ENCODE measurements at regions not wholly inside any gene's neighbourhood (a gene's known extent, or its start where the extent isn't known, plus 50 kb on each side); places are given as distances from the start of the nearest gene placed in this dataset.

DNA sequence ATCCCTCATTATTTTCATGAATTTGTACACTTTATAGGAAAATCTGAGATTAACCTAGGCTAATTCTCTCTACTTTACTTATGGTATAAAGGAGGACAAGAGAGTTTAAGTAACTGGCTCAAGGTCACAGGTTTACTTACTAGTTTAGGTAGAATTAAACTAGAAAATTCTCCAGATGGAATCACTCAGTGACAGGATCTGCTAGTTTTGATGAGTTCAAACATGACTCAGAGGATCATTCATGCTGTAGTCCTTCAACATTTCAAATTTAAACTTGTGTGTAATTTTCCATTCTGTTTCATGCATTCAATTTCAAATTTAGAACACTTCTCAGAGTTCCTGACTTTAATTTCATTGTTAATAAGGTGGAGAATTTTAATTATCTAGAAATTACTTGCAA, 485.7 kb upstream of the TUSC1 start:
- Mint-ChIP-seq H3K9me3 (peaks cover 0 to 9% (median 2%) of the 10 kb centered on the region in 7 donors), H3K4me1 (no peaks in the 10 kb centered on the region), H3K4me3 (no peak overlapping the region), H3K27ac (no peak overlapping the region), H3K36me3 (no peaks in the 10 kb centered on the region), H3K27me3 (no peaks in the 10 kb centered on the region)
- DNase-seq (no peak), ATAC-seq (ENCODE audit: low read depth in 2 of 2) (no peak)

DNA sequence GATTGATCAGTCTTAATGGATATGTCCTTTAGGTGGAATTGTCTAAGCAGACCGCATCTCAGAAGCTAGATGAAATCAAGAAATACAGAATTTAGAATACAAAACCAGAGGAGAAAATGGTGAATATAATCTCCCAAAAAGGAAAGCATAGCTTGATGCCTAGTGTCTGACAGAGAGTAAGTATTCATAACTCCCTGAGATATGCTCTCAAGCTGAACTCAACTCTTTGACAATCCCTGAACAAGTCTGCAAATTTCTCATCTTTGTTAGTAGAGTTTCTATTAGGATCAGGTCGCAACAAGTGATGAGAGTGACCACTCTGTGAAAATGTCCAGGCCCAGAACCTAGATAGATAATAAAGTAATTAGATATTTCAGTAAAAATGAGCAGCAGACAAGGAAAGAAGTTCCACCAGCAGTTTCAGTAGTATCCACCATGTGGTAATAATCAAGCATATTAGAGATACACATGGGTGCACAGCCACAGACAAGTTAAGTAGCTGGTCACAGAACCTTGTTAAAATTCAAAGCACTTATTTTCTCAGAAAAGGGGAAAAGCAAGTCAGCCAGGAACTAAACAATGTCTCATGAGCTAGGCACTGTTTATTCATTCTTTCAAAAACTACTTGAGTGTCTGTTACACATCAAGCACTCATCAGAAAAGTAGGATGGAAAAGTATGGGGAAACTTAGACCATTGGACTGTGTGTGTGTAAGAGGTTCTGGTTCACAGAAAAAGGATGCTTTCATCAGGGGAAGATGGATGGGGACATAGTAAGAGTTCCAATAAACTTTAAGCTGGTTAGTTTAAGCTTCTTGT, 481.5 kb upstream of the TUSC1 start:
- H3K4me1 Mint-ChIP-seq: no peaks in the 10 kb centered on the region
- no peak for ATAC-seq (ENCODE audit: low read depth in 2 of 2)
- no peaks in the 10 kb centered on the region for H3K27me3 Mint-ChIP-seq
- H3K27ac Mint-ChIP-seq: no peak overlapping the region
- H3K36me3 Mint-ChIP-seq: no peaks in the 10 kb centered on the region
- no peak for DNase-seq
- peaks cover 0 to 9% (median 3%) of the 10 kb centered on the region in 7 donors for H3K9me3 Mint-ChIP-seq
- no peak overlapping the region for H3K4me3 Mint-ChIP-seq

DNA sequence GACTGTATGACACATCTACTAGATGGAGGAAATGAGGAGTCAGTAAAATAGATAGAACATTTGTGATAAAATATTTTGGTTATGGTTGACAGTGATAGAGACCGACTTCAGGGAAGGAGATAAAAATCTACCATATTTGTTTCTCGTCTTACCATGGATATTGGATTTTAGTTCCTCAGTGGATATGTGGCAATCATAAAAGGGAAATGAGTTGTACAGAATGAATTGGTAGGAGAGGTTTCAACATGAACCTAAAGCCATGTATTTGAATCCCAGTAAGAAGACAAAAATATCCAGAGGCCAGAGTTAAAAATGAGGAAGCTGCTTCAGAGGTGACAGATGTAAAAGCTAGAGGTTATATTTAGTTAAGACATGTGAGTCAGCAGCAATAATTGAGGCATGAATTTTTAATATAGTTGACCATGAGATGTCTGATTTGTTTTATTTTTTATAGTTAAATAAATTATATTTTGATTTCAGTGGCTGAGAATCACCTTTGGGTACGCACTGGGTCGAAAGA, 480.4 kb upstream of the TUSC1 start:
- DNase-seq: no peak
- Mint-ChIP-seq H3K9me3 (peaks cover 0 to 9% (median 3%) of the 10 kb centered on the region in 7 donors), H3K36me3 (no peaks in the 10 kb centered on the region), H3K4me3 (no peak overlapping the region), H3K27ac (no peak overlapping the region), H3K4me1 (no peaks in the 10 kb centered on the region), H3K27me3 (no peaks in the 10 kb centered on the region)
- no peak for ATAC-seq (ENCODE audit: low read depth in 2 of 2)

DNA sequence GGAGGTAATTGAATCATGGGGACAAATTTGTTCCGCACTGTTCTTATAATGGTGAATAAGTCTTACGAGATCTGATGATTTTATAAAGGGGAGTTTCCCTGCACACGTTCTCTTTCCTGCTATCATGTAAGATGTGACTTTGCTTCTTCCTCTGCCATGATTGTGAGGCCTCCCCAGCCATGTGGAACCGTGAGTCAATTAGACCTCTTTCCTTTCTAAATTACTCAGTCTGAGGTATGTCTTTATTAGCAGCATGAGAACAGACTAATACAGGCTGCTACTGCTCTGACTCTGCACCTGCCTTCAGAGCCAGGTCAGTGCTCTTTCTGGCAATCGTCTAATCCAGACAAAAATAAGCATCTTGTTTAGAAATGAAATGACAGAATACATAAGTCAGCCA, 479.2 kb upstream of the TUSC1 start:
- Mint-ChIP-seq H3K36me3 (no peaks in the 10 kb centered on the region), H3K4me3 (no peak overlapping the region), H3K27me3 (no peaks in the 10 kb centered on the region), H3K27ac (peak overlapping the region in 1 of 6 donors; percentile 8), H3K4me1 (no peaks in the 10 kb centered on the region), H3K9me3 (peaks cover 0 to 9% (median 3%) of the 10 kb centered on the region in 7 donors)
- DNase-seq (no peak), ATAC-seq (ENCODE audit: low read depth in 2 of 2) (no peak)

DNA sequence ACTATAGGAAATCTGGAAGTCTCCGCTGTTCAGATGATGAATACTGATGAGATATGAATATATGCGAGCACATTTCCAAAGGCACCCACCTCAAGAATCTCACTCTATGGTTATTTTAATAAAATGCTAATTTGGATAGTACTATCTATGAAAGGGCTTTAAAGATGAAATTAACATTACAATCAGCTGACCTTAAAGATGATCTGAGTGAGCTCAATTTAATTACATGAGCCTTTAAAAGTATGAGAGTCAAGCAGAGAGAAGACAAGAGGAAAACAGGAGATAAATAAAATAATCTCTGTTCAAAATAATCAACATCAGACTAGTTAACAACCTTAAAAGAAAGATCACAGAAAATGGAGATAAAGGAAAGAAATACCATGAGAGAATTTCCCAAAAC, 474.1 kb upstream of the TUSC1 start:
- no peaks in the 10 kb centered on the region for H3K36me3 Mint-ChIP-seq
- H3K9me3 Mint-ChIP-seq: peaks cover 0 to 6% (median 0%) of the 10 kb centered on the region in 7 donors
- DNase-seq: no peak
- H3K27me3 Mint-ChIP-seq: no peaks in the 10 kb centered on the region
- no peak overlapping the region for H3K27ac Mint-ChIP-seq
- no peak overlapping the region for H3K4me3 Mint-ChIP-seq
- H3K4me1 Mint-ChIP-seq: no peaks in the 10 kb centered on the region
- ATAC-seq (ENCODE audit: low read depth in 2 of 2): no peak

DNA sequence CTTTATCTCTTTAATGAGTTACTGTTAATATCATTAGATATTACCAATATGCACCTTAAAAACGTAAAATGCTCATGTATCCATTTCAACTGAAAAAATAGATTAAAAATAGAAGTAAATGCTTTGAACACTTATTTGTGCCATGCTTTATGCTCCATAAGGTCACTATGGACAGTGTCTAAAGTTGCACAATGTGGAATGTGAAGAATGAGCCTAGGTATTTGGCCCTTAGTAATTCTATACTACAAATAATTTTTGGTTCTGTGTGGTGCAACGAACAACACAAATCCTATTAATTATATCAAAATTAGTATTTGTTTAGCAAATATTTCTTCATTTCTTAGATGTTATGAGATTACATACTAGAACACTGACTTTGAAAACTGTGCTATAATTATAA, 469.9 kb upstream of the TUSC1 start:
- H3K27ac Mint-ChIP-seq: no peak overlapping the region
- peaks cover 0 to 4% (median 0%) of the 10 kb centered on the region in 7 donors for H3K9me3 Mint-ChIP-seq
- no peaks in the 10 kb centered on the region for H3K27me3 Mint-ChIP-seq
- H3K36me3 Mint-ChIP-seq: no peaks in the 10 kb centered on the region
- DNase-seq (no peak), ATAC-seq (ENCODE audit: low read depth in 2 of 2) (no peak)
- no peaks in the 10 kb centered on the region for H3K4me1 Mint-ChIP-seq
- no peak overlapping the region for H3K4me3 Mint-ChIP-seq

DNA sequence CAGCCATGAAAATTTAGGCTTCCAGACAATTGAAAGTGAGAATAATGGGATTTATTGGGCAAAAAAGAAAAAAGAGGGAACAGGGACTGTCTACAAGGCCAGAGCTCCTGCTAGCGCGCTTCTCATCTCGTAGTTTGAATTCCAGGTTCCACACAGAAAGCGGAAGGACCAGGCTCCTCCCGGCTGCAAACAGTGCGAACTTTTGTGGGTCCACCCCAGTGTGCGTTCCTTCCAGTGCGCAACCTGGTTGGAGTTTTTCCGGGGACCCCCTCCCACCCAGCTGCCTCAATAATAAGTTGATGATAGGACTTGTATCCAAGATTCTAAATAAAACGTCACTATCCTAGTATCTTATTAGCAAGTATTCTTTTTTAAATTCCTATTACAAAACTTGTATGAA, 467.7 kb upstream of the TUSC1 start:
- Mint-ChIP-seq H3K4me1 (no peaks in the 10 kb centered on the region), H3K36me3 (no peaks in the 10 kb centered on the region), H3K9me3 (peaks cover 0 to 4% (median 0%) of the 10 kb centered on the region in 7 donors), H3K27me3 (no peaks in the 10 kb centered on the region), H3K4me3 (no peak overlapping the region), H3K27ac (no peak overlapping the region)
- DNase-seq: no peak
- ATAC-seq (ENCODE audit: low read depth in 2 of 2): no peak

DNA sequence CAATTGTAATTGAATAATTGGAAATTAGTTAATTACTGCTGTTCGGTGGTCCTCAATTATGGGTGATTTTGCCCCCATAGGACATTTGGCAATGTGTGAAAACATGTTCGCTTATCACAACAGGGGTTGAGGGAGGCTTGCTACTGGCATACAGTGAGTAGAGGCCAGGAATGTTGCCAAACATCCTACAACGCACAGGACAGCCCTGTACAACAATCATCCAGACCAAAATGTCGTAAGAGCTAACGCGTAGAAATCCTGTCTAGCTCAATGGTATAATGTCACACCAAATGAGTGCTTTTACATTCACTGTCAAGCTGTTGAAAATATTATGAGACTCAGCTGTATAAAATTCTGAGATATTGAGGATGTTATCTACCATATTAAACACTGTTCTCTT, 464.4 kb upstream of the TUSC1 start:
- no peaks in the 10 kb centered on the region for H3K36me3 Mint-ChIP-seq
- H3K27me3 Mint-ChIP-seq: no peaks in the 10 kb centered on the region
- no peak overlapping the region for H3K27ac Mint-ChIP-seq
- H3K4me3 Mint-ChIP-seq: no peak overlapping the region
- peaks cover 0 to 5% (median 0%) of the 10 kb centered on the region in 7 donors for H3K9me3 Mint-ChIP-seq
- no peak for DNase-seq
- no peak for ATAC-seq (ENCODE audit: low read depth in 2 of 2)
- H3K4me1 Mint-ChIP-seq: no peaks in the 10 kb centered on the region

DNA sequence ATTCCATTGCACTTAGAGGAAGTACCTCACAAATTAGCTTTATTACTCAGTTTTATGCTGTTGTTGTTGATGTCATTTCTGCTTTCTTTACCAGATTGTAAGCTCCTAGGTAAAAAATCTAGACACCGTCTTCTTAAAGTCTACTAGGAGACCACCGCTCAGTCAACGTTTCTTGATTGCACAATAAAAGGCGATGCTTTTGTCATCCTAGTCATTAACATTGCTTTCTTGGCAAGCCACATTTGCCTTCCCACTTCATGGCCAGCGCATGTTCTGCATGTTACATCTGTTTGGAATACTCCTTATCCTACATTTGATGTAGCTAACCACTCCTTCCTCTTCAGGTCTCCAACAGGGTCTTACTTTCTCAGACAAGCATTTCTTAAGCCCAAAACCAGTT, 464.0 kb upstream of the TUSC1 start:
- no peaks in the 10 kb centered on the region for H3K36me3 Mint-ChIP-seq
- no peaks in the 10 kb centered on the region for H3K27me3 Mint-ChIP-seq
- no peak for DNase-seq
- no peak for ATAC-seq (ENCODE audit: low read depth in 2 of 2)
- no peak overlapping the region for H3K4me3 Mint-ChIP-seq
- H3K27ac Mint-ChIP-seq: no peak overlapping the region
- H3K9me3 Mint-ChIP-seq: peaks cover 0 to 5% (median 0%) of the 10 kb centered on the region in 7 donors
- no peaks in the 10 kb centered on the region for H3K4me1 Mint-ChIP-seq

DNA sequence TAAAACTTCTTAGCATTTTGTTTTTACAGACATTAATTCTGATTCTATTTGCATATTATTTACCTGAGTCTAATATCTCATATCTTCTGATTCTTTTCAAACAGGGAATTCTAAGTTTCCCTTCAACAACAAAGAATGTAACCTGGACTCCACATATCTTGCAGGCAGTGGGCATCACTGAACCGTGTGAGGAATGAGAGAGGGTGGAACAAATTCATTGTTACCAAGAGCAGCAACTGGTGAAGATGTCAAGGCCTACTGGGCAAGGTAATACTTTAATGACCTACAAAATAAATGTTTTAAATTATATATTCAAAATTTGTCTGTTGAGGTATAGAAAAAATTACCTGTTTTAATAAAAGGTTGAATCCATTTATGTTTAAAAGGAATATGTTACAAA, 455.3 kb upstream of the TUSC1 start:
- H3K36me3 Mint-ChIP-seq: no peaks in the 10 kb centered on the region

DNA sequence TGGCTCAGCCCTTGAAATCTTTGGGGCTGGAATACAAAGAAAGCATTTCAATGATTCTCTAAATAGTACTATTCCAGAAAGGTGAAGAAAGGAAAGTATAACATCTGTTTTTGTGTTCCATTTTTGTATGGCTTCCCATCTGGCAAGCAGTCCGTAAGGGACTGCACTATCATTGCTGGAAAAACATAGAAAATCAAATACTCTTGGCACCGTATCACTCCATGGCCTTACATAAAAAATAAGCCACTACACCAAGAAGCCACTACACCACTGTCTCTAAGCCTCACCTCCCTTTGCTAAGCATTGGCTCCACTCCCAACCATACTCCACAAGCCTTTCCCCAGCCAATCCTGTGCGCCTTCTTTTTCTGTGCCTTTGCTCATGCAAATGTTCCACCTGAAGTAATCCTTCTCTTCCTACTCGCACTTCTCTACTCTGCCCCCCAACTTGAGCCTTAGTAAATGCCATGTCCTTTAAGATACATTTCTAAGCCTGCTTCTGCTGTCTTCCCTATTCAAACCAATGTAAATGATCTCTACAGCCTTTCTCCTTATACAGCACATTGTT, 454.6 kb upstream of the TUSC1 start:
- H3K4me1 Mint-ChIP-seq: no peaks in the 10 kb centered on the region
- peaks cover 0 to 4% (median 0%) of the 10 kb centered on the region in 7 donors for H3K9me3 Mint-ChIP-seq
- no peak overlapping the region for H3K4me3 Mint-ChIP-seq
- H3K36me3 Mint-ChIP-seq: no peaks in the 10 kb centered on the region
- DNase-seq (no peak), ATAC-seq (ENCODE audit: low read depth in 2 of 2) (no peak)
- no peak overlapping the region for H3K27ac Mint-ChIP-seq
- H3K27me3 Mint-ChIP-seq: no peaks in the 10 kb centered on the region

More for the DNA sequence above, 455.3 kb upstream of the TUSC1 start:
- H3K4me3 Mint-ChIP-seq: no peak overlapping the region
- H3K4me1 Mint-ChIP-seq: no peaks in the 10 kb centered on the region
- peaks cover 0 to 4% (median 0%) of the 10 kb centered on the region in 7 donors for H3K9me3 Mint-ChIP-seq
- DNase-seq (no peak), ATAC-seq (ENCODE audit: low read depth in 2 of 2) (no peak)
- no peak overlapping the region for H3K27ac Mint-ChIP-seq
- no peaks in the 10 kb centered on the region for H3K27me3 Mint-ChIP-seq

DNA sequence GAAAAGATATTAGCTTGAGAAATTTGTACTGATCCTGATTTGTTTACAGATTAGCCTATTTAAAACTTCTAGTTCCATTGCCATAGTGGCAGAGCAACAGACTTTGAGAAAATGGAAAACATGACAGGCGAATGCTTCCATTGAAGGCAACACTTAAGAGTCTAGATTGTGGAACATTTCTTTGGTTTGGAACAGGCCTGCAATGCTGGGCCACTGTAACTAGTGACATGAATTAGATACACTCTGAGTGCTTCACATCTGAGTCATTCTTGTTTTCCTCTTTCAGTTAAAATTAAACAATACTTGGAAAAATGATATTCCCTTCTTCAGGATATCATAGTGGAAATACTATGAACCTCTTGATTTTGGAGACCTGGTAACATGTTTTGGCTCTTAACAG, 453.6 kb upstream of the TUSC1 start:
- Mint-ChIP-seq H3K4me3 (no peak overlapping the region), H3K27me3 (no peaks in the 10 kb centered on the region)
- ATAC-seq (ENCODE audit: low read depth in 2 of 2): no peak

DNA sequence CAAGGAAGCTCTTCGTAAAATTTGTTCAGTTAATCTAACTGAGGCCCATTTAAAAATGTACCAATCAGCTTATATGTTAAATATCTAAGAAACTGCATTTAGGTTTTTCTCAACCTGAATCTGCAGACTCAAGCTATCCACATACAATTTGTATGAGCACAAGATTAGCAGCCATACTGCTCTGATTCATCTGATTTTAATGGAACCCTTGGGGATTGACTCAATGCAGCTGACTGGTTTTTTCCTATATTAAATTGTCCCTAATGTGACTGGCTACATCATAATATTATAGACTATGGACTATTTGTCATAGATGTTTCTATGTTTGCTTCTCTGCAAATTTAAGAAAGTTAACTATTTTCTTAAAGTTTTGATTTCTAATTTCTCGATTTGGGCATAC, 451.0 kb upstream of the TUSC1 start:
- Mint-ChIP-seq H3K9me3 (peaks cover 0 to 10% (median 7%) of the 10 kb centered on the region in 7 donors), H3K27ac (no peak overlapping the region)
- ATAC-seq (ENCODE audit: low read depth in 2 of 2): no peak

More for the DNA sequence above, 453.6 kb upstream of the TUSC1 start:
- no peak for DNase-seq
- Mint-ChIP-seq H3K4me1 (no peaks in the 10 kb centered on the region), H3K9me3 (peaks cover 0 to 7% (median 4%) of the 10 kb centered on the region in 7 donors), H3K36me3 (no peaks in the 10 kb centered on the region), H3K27ac (no peak overlapping the region)

DNA sequence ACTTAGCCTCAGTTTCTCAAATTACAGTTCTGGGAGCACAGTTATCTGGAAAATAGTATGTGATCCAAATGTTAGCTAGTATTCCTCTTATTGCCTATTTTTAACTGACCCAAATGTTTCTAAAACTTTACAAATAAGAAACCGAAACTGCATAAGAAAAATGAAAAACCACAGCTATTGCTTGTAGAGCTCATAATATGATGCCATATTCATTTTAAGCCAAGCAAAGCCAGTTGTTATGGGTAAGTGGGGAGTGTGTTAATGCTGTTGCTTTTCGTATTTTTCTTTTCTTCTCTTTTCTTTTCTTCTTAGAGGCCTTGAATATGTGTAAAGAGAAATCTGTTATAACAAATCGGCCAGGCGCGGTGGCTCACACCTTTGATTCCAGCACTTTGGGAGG, 447.4 kb upstream of the TUSC1 start:
- ATAC-seq (ENCODE audit: low read depth in 2 of 2) (no peak), DNase-seq (no peak)
- H3K36me3 Mint-ChIP-seq: no peaks in the 10 kb centered on the region
- no peaks in the 10 kb centered on the region for H3K27me3 Mint-ChIP-seq
- H3K9me3 Mint-ChIP-seq: peaks cover 0 to 10% (median 3%) of the 10 kb centered on the region in 7 donors
- no peak overlapping the region for H3K4me3 Mint-ChIP-seq
- no peak overlapping the region for H3K27ac Mint-ChIP-seq
- no peaks in the 10 kb centered on the region for H3K4me1 Mint-ChIP-seq

More for the DNA sequence above, 451.0 kb upstream of the TUSC1 start:
- Mint-ChIP-seq H3K4me3 (no peak overlapping the region), H3K4me1 (no peaks in the 10 kb centered on the region), H3K36me3 (no peaks in the 10 kb centered on the region), H3K27me3 (no peaks in the 10 kb centered on the region)
- DNase-seq: no peak
